ENCODE measurements at regions not wholly inside any gene's neighbourhood (a gene's known extent, or its start where the extent isn't known, plus 50 kb on each side); places are given as distances from the start of the nearest gene placed in this dataset.

DNA sequence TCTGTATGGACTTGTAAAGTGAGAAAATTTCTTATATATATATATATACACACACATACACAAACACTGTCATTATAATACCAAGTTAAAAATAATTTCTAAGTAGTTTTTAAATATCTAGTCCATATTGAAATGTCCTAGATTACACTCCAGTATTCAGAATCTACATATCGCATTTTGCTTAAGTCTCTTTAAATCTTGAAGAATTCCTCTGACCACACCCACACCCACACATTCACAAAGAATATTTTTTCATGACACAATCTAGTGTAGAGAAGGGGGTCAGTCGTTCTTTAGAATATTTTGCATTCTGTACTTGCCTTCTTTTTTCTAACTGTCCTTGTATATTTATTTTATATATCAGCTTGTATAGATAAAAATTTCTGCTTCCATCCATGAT is 509.7 kb downstream of the CCDC85A start:
- Histone ChIP-seq H3K27me3 (ENCODE audit: insufficient read depth in 3 of 3, low read length in 2 of 3) (no peaks in the 10 kb centered on the region), H3K27ac (no peak overlapping the region), H3K9me3 (peaks cover 4% of the 10 kb centered on the region), H3K4me1 (no peaks in the 10 kb centered on the region), H3K4me3 (no peak overlapping the region), H3K36me3 (ENCODE audit: insufficient read depth in 1 of 2, low read depth in 1 of 2) (no peaks in the 10 kb centered on the region)
- TF ChIP-seq, protein P1, sequence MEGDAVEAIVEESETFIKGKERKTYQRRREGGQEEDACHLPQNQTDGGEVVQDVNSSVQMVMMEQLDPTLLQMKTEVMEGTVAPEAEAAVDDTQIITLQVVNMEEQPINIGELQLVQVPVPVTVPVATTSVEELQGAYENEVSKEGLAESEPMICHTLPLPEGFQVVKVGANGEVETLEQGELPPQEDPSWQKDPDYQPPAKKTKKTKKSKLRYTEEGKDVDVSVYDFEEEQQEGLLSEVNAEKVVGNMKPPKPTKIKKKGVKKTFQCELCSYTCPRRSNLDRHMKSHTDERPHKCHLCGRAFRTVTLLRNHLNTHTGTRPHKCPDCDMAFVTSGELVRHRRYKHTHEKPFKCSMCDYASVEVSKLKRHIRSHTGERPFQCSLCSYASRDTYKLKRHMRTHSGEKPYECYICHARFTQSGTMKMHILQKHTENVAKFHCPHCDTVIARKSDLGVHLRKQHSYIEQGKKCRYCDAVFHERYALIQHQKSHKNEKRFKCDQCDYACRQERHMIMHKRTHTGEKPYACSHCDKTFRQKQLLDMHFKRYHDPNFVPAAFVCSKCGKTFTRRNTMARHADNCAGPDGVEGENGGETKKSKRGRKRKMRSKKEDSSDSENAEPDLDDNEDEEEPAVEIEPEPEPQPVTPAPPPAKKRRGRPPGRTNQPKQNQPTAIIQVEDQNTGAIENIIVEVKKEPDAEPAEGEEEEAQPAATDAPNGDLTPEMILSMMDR (IDR thresholded peaks at IDR 0.05): no peak
- ATAC-seq (no peak), DNase-seq (no peak)
- intact Hi-C loops (cut with DNase I): no loop called here
- 78 to 82% (median 78%) methylated on average over 2 of the region's 2 CpGs for WGBS, 3 donors

DNA sequence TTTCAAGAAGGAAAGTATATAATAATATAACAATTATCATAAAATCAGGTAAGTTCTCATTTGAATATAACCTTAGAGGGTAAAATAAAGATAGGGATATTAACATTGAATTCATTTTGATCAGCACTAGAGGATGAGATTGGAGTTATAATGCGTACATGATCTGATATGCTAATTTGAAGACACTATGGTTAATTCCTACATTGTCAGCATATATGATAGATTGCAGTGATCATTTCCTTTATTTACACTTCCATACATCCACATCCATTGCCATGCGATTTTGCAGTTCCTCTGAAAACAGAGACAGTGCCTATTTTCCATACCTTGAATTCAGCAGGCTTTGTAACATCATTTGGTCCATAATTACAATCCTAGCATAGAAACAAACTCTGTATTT is 519.2 kb downstream of the CCDC85A start:
- Histone ChIP-seq H3K4me3 (no peak overlapping the region), H3K9me3 (peaks cover 19% of the 10 kb centered on the region), H3K27me3 (ENCODE audit: insufficient read depth in 3 of 3, low read length in 2 of 3) (no peaks in the 10 kb centered on the region), H3K36me3 (ENCODE audit: insufficient read depth in 1 of 2, low read depth in 1 of 2) (no peaks in the 10 kb centered on the region), H3K4me1 (peaks cover 2% of the 10 kb centered on the region), H3K27ac (no peak overlapping the region)
- intact Hi-C loops (cut with DNase I): no loop called here
- TF ChIP-seq, protein P1 (IDR thresholded peaks at IDR 0.05): no peak
- DNase-seq (no peak), ATAC-seq (no peak)
- 89 to 93% (median 92%) methylated on average over 2 of the region's 2 CpGs for WGBS, 3 donors

DNA sequence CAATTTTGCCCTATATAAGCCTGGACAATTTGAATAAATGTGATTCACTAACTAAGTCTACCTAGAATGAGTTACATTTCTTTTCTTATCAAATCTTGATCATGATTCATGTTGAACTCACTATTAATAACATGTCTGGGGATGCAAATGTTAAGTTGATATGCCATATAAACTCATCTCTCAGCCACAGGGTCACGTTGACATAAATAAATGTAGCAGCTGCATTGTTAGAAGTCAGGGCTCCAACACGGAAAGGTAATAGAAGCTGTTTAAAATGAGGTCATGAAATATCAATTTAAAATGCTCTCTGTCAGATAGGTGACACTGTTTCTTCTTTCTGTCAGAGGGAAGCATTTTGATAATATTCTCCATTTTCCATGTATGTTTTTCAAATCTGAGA is 521.9 kb downstream of the CCDC85A start:
- H3K4me3 ChIP-seq: no peak overlapping the region
- no peaks in the 10 kb centered on the region for H3K36me3 ChIP-seq (ENCODE audit: insufficient read depth in 1 of 2, low read depth in 1 of 2)
- 24 to 31% (median 25%) methylated on average over 2 of the region's 2 CpGs for WGBS, 3 donors
- DNase-seq: no peak
- peaks cover 2% of the 10 kb centered on the region for H3K4me1 ChIP-seq
- no peaks in the 10 kb centered on the region for H3K27me3 ChIP-seq (ENCODE audit: insufficient read depth in 3 of 3, low read length in 2 of 3)
- no peaks in the 10 kb centered on the region for H3K9me3 ChIP-seq
- peak in 3 of 4 donors; percentile 48 to 73 (median 58) for ATAC-seq
- intact Hi-C loops (cut with DNase I): no loop called here
- no peak overlapping the region for H3K27ac ChIP-seq
- TF ChIP-seq, protein P1 (IDR thresholded peaks at IDR 0.05): no peak

DNA sequence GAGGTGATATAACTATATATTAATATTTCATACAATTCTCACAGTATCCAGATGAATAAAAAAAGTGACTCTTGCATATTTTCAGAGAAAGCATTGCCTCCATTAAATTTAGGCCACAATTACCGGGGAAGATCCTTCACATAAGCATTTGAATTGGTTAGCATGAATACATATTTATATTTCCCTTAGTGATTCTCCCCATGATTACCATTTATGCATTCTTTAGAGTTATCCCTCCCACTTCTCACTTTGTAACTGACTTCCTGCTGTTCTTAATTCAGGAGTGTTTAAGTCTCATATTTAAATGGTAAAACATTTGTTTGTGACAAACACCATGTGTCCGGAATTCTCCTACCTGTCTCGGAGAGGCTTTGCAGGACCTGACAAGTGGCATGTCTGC is 523.4 kb downstream of the CCDC85A start:
- Histone ChIP-seq H3K9me3 (no peaks in the 10 kb centered on the region), H3K27ac (no peak overlapping the region), H3K27me3 (ENCODE audit: insufficient read depth in 3 of 3, low read length in 2 of 3) (no peaks in the 10 kb centered on the region), H3K4me1 (peaks cover 2% of the 10 kb centered on the region), H3K4me3 (no peak overlapping the region), H3K36me3 (ENCODE audit: insufficient read depth in 1 of 2, low read depth in 1 of 2) (no peaks in the 10 kb centered on the region)
- intact Hi-C loops (cut with DNase I): no loop called here
- DNase-seq: no peak
- 73 to 86% (median 82%) methylated on average over 3 of the region's 3 CpGs for WGBS, 3 donors
- TF ChIP-seq, protein P1 (IDR thresholded peaks at IDR 0.05): no peak
- ATAC-seq: no peak

DNA sequence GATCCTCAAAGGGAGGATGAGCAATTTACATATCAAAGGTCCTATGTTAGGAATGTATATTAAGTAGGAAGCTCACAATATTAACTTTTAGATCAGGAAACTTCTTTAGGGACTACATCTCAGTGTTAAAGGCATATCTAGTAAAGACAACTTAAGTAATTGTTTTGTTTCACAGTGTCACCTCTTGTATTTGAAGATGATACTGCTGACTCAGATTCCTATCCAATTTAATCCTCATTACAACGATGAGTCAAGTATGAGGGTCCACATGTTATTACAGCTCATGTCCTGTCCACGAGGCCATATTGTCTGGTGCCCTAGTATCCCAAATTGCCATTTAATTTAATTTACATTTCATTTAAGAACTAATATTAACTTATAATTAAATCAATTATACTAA is 523.9 kb downstream of the CCDC85A start:
- Histone ChIP-seq H3K27me3 (ENCODE audit: insufficient read depth in 3 of 3, low read length in 2 of 3) (no peaks in the 10 kb centered on the region), H3K4me1 (peaks cover 2% of the 10 kb centered on the region), H3K4me3 (no peak overlapping the region), H3K27ac (no peak overlapping the region), H3K9me3 (no peaks in the 10 kb centered on the region), H3K36me3 (ENCODE audit: insufficient read depth in 1 of 2, low read depth in 1 of 2) (no peaks in the 10 kb centered on the region)
- no peak for ATAC-seq
- intact Hi-C loops (cut with DNase I): no loop called here
- DNase-seq: no peak
- TF ChIP-seq, protein P1 (IDR thresholded peaks at IDR 0.05): no peak
- 74 to 83% (median 74%) methylated on average over 2 of the region's 2 CpGs for WGBS, 3 donors
